ENCODE measurements at regions not wholly inside any gene's neighbourhood (a gene's known extent, or its start where the extent isn't known, plus 50 kb on each side); places are given as distances from the start of the nearest gene placed in this dataset.

DNA sequence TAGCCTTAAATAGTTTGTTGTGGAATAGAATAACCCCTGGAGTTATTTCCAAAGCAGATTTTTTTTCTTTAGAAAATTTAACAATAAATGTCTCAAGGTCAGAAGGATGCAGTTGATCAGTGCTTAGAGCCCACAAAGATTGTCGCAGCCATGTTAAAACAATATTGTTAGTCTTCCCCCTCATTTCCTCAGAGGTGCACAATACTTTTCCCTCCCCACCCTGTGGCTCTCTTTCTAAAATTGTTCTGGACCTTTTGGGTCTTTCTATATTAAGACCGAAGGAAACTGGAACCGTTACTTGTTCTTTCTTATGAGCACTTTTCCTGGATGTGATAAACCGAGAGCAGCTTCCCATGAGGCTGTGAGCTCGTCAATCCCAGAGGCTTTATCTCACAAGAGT lies 333.7 kb downstream of the HLX start:
- no peak overlapping the region for H3K4me3 ChIP-seq (ENCODE audit: low read length)
- H3K27me3 ChIP-seq (ENCODE audit: insufficient read depth, low read depth, low read length): no peaks in the 10 kb centered on the region
- no peak overlapping the region for H3K4me2 ChIP-seq (ENCODE audit: low read length)
- no peaks in the 10 kb centered on the region for H3K36me3 ChIP-seq (ENCODE audit: insufficient read depth, low read length)
- no peak overlapping the region for H2AFZ ChIP-seq (ENCODE audit: low read depth, low read length)
- H3K9me3 ChIP-seq (ENCODE audit: low read length): no peaks in the 10 kb centered on the region
- H4K20me1 ChIP-seq (ENCODE audit: insufficient read depth): no peaks in the 10 kb centered on the region
- H3K9ac ChIP-seq (ENCODE audit: low read length): no peak overlapping the region
- H3F3A ChIP-seq (ENCODE audit: insufficient read depth, low read length, poor library complexity, severe bottlenecking): no peaks in the 10 kb centered on the region
- no peak overlapping the region for H3K27ac ChIP-seq (ENCODE audit: low read length)
- no peaks in the 10 kb centered on the region for H3K79me2 ChIP-seq (replicated peaks; ENCODE audit: insufficient read depth, low read length)
- no peaks in the 10 kb centered on the region for H3K9me2 ChIP-seq (ENCODE audit: insufficient read depth, low read length)
- no peak for TF ChIP-seq POLR2AphosphoS5 (IDR thresholded peaks at IDR 0.05)
- TF ChIP-seq, protein P1, sequence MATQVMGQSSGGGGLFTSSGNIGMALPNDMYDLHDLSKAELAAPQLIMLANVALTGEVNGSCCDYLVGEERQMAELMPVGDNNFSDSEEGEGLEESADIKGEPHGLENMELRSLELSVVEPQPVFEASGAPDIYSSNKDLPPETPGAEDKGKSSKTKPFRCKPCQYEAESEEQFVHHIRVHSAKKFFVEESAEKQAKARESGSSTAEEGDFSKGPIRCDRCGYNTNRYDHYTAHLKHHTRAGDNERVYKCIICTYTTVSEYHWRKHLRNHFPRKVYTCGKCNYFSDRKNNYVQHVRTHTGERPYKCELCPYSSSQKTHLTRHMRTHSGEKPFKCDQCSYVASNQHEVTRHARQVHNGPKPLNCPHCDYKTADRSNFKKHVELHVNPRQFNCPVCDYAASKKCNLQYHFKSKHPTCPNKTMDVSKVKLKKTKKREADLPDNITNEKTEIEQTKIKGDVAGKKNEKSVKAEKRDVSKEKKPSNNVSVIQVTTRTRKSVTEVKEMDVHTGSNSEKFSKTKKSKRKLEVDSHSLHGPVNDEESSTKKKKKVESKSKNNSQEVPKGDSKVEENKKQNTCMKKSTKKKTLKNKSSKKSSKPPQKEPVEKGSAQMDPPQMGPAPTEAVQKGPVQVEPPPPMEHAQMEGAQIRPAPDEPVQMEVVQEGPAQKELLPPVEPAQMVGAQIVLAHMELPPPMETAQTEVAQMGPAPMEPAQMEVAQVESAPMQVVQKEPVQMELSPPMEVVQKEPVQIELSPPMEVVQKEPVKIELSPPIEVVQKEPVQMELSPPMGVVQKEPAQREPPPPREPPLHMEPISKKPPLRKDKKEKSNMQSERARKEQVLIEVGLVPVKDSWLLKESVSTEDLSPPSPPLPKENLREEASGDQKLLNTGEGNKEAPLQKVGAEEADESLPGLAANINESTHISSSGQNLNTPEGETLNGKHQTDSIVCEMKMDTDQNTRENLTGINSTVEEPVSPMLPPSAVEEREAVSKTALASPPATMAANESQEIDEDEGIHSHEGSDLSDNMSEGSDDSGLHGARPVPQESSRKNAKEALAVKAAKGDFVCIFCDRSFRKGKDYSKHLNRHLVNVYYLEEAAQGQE (IDR thresholded peaks at IDR 0.05; ENCODE audit: borderline replicate concordance): no peak
- TF ChIP-seq MXI1 (conservative IDR thresholded peaks at IDR 0.05; ENCODE audit: poor library complexity, severe bottlenecking): no peak
- TF ChIP-seq SMC3 (conservative IDR thresholded peaks at IDR 0.05; ENCODE audit: poor library complexity): no peak
- TF ChIP-seq, protein P2, sequence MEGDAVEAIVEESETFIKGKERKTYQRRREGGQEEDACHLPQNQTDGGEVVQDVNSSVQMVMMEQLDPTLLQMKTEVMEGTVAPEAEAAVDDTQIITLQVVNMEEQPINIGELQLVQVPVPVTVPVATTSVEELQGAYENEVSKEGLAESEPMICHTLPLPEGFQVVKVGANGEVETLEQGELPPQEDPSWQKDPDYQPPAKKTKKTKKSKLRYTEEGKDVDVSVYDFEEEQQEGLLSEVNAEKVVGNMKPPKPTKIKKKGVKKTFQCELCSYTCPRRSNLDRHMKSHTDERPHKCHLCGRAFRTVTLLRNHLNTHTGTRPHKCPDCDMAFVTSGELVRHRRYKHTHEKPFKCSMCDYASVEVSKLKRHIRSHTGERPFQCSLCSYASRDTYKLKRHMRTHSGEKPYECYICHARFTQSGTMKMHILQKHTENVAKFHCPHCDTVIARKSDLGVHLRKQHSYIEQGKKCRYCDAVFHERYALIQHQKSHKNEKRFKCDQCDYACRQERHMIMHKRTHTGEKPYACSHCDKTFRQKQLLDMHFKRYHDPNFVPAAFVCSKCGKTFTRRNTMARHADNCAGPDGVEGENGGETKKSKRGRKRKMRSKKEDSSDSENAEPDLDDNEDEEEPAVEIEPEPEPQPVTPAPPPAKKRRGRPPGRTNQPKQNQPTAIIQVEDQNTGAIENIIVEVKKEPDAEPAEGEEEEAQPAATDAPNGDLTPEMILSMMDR (IDR thresholded peaks at IDR 0.05; ENCODE audit: poor library complexity, severe bottlenecking): no peak
- no peak for TF ChIP-seq EZH2 (IDR thresholded peaks at IDR 0.05; ENCODE audit: borderline replicate concordance, insufficient read depth, low read length, poor library complexity, severe bottlenecking)
- TF ChIP-seq EP300 (conservative IDR thresholded peaks at IDR 0.05; ENCODE audit: poor library complexity, severe bottlenecking): no peak
- no peak for TF ChIP-seq TAF1 (IDR thresholded peaks at IDR 0.05; ENCODE audit: low read depth)
- no peak for TF ChIP-seq RAD21 (conservative IDR thresholded peaks at IDR 0.05)

GRCh38 chr1:221217029-221217428 lies 337.8 kb downstream of the HLX start:
- Histone ChIP-seq H3K9me2 (ENCODE audit: insufficient read depth, low read length) (no peaks in the 10 kb centered on the region), H3K9me3 (ENCODE audit: low read length) (no peaks in the 10 kb centered on the region), H4K20me1 (ENCODE audit: insufficient read depth) (no peaks in the 10 kb centered on the region), H3K4me2 (ENCODE audit: low read length) (no peak overlapping the region), H3K27ac (ENCODE audit: low read length) (no peak overlapping the region), H3K4me3 (ENCODE audit: low read length) (no peak overlapping the region), H3K36me3 (ENCODE audit: insufficient read depth, low read length) (no peaks in the 10 kb centered on the region), H3K9ac (ENCODE audit: low read length) (no peak overlapping the region), H2AFZ (ENCODE audit: low read depth, low read length) (no peak overlapping the region), H3F3A (ENCODE audit: insufficient read depth, low read length, poor library complexity, severe bottlenecking) (no peaks in the 10 kb centered on the region), H3K27me3 (ENCODE audit: insufficient read depth, low read depth, low read length) (no peaks in the 10 kb centered on the region), H3K79me2 (replicated peaks; ENCODE audit: insufficient read depth, low read length) (no peaks in the 10 kb centered on the region)
- TF ChIP-seq RAD21 (conservative IDR thresholded peaks at IDR 0.05) (no peak), TAF1 (IDR thresholded peaks at IDR 0.05; ENCODE audit: low read depth) (no peak), SMC3 (conservative IDR thresholded peaks at IDR 0.05; ENCODE audit: poor library complexity) (no peak), MXI1 (conservative IDR thresholded peaks at IDR 0.05; ENCODE audit: poor library complexity, severe bottlenecking) (no peak), EZH2 (IDR thresholded peaks at IDR 0.05; ENCODE audit: borderline replicate concordance, insufficient read depth, low read length, poor library complexity, severe bottlenecking) (no peak), POLR2AphosphoS5 (IDR thresholded peaks at IDR 0.05) (no peak), EP300 (conservative IDR thresholded peaks at IDR 0.05; ENCODE audit: poor library complexity, severe bottlenecking) (no peak)
- TF ChIP-seq, protein P2 (IDR thresholded peaks at IDR 0.05; ENCODE audit: poor library complexity, severe bottlenecking): no peak
- TF ChIP-seq, protein P1 (IDR thresholded peaks at IDR 0.05; ENCODE audit: borderline replicate concordance): no peak
